AG09319 (cell line): ENCODE measurements at regions not wholly inside any gene's neighbourhood (a gene's known extent, or its start where the extent isn't known, plus 50 kb on each side); places are given as distances from the start of the nearest gene placed in this dataset.

Experiments
- DNase-seq: peaks from one replicate; pipeline ENCODE4 v3.0.0-alpha.2; 2010; ENCODE audit warnings: low read depth; ENCODE audit errors: extremely low read depth
- TF ChIP-seq, protein P1 (sequence below): IDR thresholded peaks from 2 replicates; pipeline ENCODE4 v1.5.1; 2011; ENCODE audit warnings: low read depth, mild to moderate bottlenecking, inconsistent platforms, low read length, moderate library complexity

DNA sequence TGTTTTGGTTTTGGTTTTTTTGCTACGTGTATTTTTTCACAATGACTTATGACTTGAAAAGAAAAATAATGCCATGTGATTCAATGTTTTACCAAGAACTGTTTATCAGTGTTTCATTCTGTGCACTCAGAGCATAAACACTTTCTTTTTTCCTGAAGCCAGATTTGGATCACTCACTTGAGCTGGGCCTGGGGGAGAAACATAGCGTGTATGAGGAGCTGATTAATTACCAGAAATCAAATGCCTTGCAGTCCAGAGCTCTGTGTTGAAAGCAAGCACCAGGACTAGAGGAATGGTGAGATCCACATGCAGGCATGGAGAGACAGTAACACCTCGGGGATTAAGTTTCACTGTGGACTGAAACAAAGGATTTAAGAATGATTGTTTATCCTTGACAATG, 642.1 kb upstream of the ADGRL2 start:
- TF ChIP-seq, protein P1, sequence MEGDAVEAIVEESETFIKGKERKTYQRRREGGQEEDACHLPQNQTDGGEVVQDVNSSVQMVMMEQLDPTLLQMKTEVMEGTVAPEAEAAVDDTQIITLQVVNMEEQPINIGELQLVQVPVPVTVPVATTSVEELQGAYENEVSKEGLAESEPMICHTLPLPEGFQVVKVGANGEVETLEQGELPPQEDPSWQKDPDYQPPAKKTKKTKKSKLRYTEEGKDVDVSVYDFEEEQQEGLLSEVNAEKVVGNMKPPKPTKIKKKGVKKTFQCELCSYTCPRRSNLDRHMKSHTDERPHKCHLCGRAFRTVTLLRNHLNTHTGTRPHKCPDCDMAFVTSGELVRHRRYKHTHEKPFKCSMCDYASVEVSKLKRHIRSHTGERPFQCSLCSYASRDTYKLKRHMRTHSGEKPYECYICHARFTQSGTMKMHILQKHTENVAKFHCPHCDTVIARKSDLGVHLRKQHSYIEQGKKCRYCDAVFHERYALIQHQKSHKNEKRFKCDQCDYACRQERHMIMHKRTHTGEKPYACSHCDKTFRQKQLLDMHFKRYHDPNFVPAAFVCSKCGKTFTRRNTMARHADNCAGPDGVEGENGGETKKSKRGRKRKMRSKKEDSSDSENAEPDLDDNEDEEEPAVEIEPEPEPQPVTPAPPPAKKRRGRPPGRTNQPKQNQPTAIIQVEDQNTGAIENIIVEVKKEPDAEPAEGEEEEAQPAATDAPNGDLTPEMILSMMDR: no peak
- peak; percentile 70 for DNase-seq

DNA sequence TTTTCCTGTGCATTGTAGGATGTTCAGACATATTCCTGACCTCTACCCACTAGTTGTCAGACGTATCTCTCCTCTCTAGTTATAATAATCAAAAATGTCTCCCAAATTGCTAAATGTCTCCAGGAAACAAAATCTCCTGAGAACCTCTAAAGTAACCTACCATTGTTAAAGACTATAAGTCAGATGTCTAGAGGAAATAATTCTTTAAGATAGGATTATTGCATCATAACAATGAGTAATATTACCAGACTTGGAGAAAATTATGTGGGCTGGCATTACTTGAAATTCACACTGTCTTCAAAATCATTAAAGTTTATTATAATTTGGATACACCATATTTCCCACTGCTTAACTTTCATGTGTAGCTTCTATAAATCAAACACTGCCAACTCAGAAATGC, 643.0 kb upstream of the ADGRL2 start:
- no peak for DNase-seq
- TF ChIP-seq, protein P1: no peak

DNA sequence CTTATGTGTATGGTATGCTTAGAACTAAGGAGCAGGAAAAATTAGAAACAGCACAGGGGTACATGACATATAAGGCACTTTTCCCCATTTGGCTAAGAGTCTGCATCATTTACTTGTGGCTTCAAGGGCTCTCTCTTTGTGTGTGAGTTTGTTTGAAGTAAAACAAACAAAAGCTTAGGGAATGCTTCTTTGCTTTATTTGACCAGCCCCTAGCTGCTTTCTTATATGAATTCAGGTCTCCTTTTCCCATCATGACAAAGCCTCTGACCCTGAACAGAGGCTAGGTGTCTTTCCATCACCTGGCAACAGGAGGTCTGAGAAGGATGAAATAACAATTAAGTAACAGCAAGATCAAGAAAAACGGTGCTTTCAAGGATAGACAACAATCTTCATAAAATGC, 643.8 kb upstream of the ADGRL2 start:
- TF ChIP-seq, protein P1: no peak

DNA sequence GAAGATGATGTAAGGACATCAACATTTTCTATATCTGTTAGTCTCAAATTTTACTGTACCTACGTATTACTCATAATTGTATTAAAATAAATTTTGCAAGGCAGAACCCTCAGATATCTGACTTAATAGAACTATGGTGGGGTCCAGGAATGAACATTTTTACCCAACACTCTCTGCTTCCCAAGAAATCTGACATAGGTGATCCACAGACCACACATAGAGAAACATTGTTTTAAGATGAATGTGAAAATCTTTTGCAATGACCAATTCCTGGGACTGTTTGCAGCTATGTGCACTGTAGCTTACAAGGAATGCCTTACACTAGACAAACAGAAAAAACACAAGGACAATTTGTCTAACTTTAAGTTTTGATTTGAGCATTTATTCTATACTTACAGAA, 645.6 kb upstream of the ADGRL2 start:
- TF ChIP-seq, protein P1: no peak
- DNase-seq: no peak

More for the DNA sequence above, 643.8 kb upstream of the ADGRL2 start:
- DNase-seq: no peak

DNA sequence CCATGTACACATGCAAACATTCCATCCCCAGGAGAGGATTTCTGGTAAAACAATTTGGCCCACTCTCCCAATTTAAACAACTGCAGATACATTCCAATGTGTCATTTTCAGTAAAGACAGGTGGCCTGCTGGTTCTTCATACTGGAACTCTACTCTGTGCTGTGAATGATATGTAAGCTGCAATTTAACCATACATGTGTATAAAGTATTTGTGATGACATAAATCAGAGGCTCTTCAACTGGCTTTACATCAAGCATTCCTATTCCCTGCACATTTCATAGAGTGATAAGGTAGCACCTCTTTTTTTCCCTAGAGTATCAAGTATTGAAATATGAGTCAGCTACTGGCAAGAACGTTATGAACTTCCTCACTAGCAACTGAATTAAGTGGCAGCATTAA, 649.5 kb upstream of the ADGRL2 start:
- TF ChIP-seq, protein P1: no peak
- DNase-seq: no peak

DNA sequence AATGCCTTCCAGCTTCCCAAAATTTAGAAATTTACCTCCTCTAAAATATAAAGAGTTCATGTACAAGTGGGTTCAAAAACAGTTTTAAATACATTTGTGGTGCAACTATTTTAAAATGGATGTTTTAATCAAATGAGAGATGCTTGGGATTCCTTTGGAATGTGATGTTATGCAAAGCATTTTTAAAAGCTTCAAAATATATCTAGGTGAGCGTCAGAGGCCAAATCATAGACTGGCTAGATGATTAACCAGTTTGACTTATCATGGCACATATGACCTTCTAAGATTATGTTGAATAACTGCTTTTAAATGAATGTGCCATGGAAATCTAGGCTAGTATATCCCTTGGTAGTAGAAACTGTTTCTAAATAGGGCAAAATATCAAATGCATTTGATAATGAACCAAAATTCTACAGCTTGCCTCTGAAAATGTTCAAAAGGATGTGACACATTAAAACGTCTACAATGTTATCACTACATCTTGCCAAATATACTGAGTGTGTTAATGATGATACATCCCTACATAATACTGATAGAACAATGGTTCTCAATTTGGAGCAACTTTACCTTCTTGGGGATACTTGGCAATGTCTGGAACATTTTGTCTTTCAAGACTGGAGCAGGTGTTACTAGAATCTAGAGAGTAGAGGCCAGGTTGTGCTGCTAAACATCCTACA, 650.9 kb upstream of the ADGRL2 start:
- TF ChIP-seq, protein P1: no peak
- no peak for DNase-seq

DNA sequence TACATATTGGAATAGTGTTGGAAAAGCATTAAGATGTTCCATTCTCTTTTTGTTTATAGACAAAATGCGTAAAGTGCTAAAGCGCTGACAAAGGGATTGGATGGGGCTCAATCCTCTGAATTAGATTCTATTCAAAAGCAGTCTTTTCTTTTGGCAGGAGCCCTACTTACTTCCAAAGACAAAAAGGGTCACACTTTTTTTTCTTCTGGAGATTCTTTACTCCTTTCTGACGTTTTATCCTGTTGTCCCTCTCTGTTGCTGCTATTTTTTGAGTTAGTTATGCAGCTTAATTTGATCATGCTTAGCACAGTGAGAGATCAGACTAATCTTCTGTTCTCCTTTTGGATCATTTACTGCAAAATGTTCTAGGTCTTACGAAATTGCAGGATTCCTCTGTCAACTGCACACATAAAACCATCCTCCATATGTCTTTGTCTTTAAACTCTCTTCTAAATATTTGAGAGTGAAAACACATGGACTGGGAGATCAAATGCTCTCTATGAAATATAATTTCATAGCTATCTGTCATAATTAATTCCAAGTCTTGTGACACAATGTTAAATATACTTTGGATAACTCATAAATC, 656.4 kb upstream of the ADGRL2 start:
- TF ChIP-seq, protein P1: no peak
- DNase-seq: no peak
